Neural progenitor cell (in vitro differentiated cells): ENCODE measurements at regions not wholly inside any gene's neighbourhood (a gene's known extent, or its start where the extent isn't known, plus 50 kb on each side); places are given as distances from the start of the nearest gene placed in this dataset.
"Not testable (repeated sequence)": the region's sequence is repeated elsewhere in the genome, so short reads cannot be mapped to it uniquely, and the experiment has no call there.

ENCODE experiments used
- DNase-seq: peaks from one replicate; pipeline ENCODE4 v3.0.0-alpha.2; 2016; ENCODE audit warnings: low spot score
- H2AFZ ChIP-seq: fragments of 200-600 bp; sonication (generic); replicated peaks from 2 replicates; pipeline ENCODE4 v1.6.1; 2016; ENCODE audit warnings: antibody characterized with exemption
- H3F3A ChIP-seq: fragments of 200-600 bp; sonication (generic); 2 replicates; pipeline ENCODE4 v1.6.1; 2016; ENCODE audit warnings: antibody characterized with exemption, low read depth
- H3K27ac ChIP-seq: fragments of 200-600 bp; sonication (generic); 2 replicates; pipeline ENCODE4 v1.5.1; 2016; ENCODE audit warnings: mild to moderate bottlenecking
- H3K27me3 ChIP-seq: fragments of 200-600 bp; sonication (generic); 2 replicates; pipeline ENCODE4 v1.6.1; 2016; ENCODE audit warnings: mild to moderate bottlenecking, moderate library complexity
- H3K36me3 ChIP-seq: fragments of 200-600 bp; sonication (generic); 2 replicates; pipeline ENCODE4 v1.5.1; 2016
- H3K4me1 ChIP-seq: fragments of 200-600 bp; sonication (generic); 2 replicates; pipeline ENCODE4 v1.6.1; 2016; ENCODE audit warnings: mixed run types
- H3K4me2 ChIP-seq: fragments of 200-600 bp; sonication (generic); 2 replicates; pipeline ENCODE4 v1.6.1; 2016
- H3K4me3 ChIP-seq: fragments of 200-600 bp; sonication (generic); 2 replicates; pipeline ENCODE4 v1.5.1; 2016
- H3K79me2 ChIP-seq: fragments of 200-600 bp; sonication (generic); 2 replicates; pipeline ENCODE4 v1.6.1; 2016; ENCODE audit warnings: low read depth
- H3K9ac ChIP-seq: fragments of 200-600 bp; sonication (generic); 2 replicates; pipeline ENCODE4 v1.6.1; 2016
- H3K9me3 ChIP-seq: fragments of 200-600 bp; sonication (generic); 2 replicates; pipeline ENCODE4 v1.5.1; 2016; ENCODE audit warnings: low read depth
- H4K20me1 ChIP-seq: fragments of 200-600 bp; sonication (generic); 2 replicates; pipeline ENCODE4 v1.6.1; 2016; ENCODE audit warnings: low read depth
- H3K27ac Mint-ChIP-seq: 3 replicates; pipeline ENCODE4 v1.8.0; 2021; ENCODE audit warnings: mixed read lengths
- H3K27me3 Mint-ChIP-seq: 2 replicates; pipeline ENCODE4 v1.8.0; 2022; ENCODE audit warnings: low read depth, mild to moderate bottlenecking, inconsistent platforms, moderate library complexity, mixed read lengths; ENCODE audit not compliant: insufficient read depth
- H3K36me3 Mint-ChIP-seq: 3 replicates; pipeline ENCODE4 v1.8.0; 2021; ENCODE audit warnings: mixed read lengths
- H3K4me1 Mint-ChIP-seq: 3 replicates; pipeline ENCODE4 v1.8.0; 2021; ENCODE audit warnings: mixed read lengths
- H3K4me3 Mint-ChIP-seq: 3 replicates; pipeline ENCODE4 v1.8.0; 2021; ENCODE audit warnings: mild to moderate bottlenecking, moderate library complexity, mixed read lengths
- H3K9me3 Mint-ChIP-seq: 3 replicates; pipeline ENCODE4 v1.8.0; 2020; ENCODE audit warnings: mixed read lengths
- CTCF ChIP-seq: fragments of 200-600 bp; sonication (generic); IDR thresholded peaks from 2 replicates; pipeline ENCODE4 v1.5.1; 2017; ENCODE audit warnings: antibody characterized with exemption, mild to moderate bottlenecking
- EZH2 ChIP-seq: fragments of 200-600 bp; sonication (generic); IDR thresholded peaks from 2 replicates; pipeline ENCODE4 v1.6.1; 2017; ENCODE audit warnings: antibody characterized with exemption, mild to moderate bottlenecking, moderate library complexity
- EZH2phosphoT487 ChIP-seq: fragments of 200-600 bp; sonication (generic); IDR thresholded peaks from 2 replicates; pipeline ENCODE4 v1.6.1; 2017; ENCODE audit warnings: antibody characterized with exemption

DNA sequence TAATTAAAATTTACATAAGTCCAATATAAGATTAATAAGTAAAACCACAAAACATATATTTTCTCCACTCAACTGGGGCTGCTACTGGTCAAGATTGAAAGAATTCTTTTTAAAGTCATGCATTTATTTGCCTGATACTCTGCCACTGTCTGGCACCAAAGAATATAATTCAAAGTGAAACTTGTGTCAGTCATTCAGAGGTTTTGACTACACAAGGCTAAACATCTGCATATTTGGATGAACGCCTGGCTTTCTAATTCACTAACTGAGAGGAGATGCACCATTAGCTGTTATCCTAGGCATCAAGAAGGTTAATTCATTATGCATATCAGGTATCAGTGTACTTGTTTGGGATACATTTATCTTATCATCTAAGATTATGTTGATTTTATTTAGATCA is 598.5 kb downstream of the CENPC start:
- Mint-ChIP-seq H3K4me3 (no peak overlapping the region), H3K9me3 (peaks cover 3% of the 10 kb centered on the region), H3K36me3 (no peaks in the 10 kb centered on the region), H3K27me3 (no peaks in the 10 kb centered on the region), H3K27ac (no peak overlapping the region), H3K4me1 (peaks cover 16% of the 10 kb centered on the region)
- TF ChIP-seq EZH2 (no peak), EZH2phosphoT487 (no peak), CTCF (no peak)
- no peak overlapping the region for H3K9ac ChIP-seq
- no peaks in the 10 kb centered on the region for H4K20me1 ChIP-seq
- no peaks in the 10 kb centered on the region for H3K27me3 ChIP-seq
- DNase-seq: no peak
- H3K36me3 ChIP-seq: no peaks in the 10 kb centered on the region
- no peaks in the 10 kb centered on the region for H3K79me2 ChIP-seq
- H3K4me1 ChIP-seq: peaks cover 9% of the 10 kb centered on the region
- no peak overlapping the region for H3K27ac ChIP-seq
- no peaks in the 10 kb centered on the region for H3F3A ChIP-seq
- H3K4me2 ChIP-seq: no peak overlapping the region
- no peak overlapping the region for H2AFZ ChIP-seq
- H3K9me3 ChIP-seq: no peaks in the 10 kb centered on the region
- no peak overlapping the region for H3K4me3 ChIP-seq

DNA sequence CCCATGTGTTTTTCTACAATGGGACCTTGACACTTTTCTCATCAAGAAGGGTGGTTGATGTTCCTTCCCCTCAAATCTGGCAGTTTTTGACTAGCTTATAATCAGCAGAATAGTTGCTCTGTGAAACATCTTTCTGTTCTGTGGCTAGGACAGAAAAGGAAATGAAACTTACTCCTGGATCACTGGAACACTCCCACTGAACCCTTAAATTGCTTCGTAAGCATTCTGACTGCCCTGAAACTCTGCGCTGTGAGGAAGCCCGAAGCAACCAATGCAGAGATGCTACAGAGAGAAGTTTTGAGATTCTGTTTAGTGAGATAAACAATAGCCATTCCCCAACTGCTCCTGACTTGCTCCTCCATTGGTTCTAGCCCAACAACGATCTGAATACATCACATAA is 602.2 kb downstream of the CENPC start:
- H3K36me3 ChIP-seq: no peaks in the 10 kb centered on the region
- DNase-seq: no peak
- Mint-ChIP-seq H3K9me3 (peaks cover 2% of the 10 kb centered on the region), H3K36me3 (no peaks in the 10 kb centered on the region), H3K4me3 (no peak overlapping the region), H3K4me1 (no peaks in the 10 kb centered on the region), H3K27me3 (no peaks in the 10 kb centered on the region), H3K27ac (no peak overlapping the region)
- no peaks in the 10 kb centered on the region for H3K9me3 ChIP-seq
- H3K27ac ChIP-seq: no peak overlapping the region
- no peaks in the 10 kb centered on the region for H3K27me3 ChIP-seq
- no peak overlapping the region for H3K9ac ChIP-seq
- no peaks in the 10 kb centered on the region for H3F3A ChIP-seq
- no peaks in the 10 kb centered on the region for H3K4me1 ChIP-seq
- H3K4me3 ChIP-seq: no peak overlapping the region
- peak overlapping the region; percentile 71 for H2AFZ ChIP-seq
- no peaks in the 10 kb centered on the region for H4K20me1 ChIP-seq
- no peak for TF ChIP-seq EZH2
- TF ChIP-seq CTCF: no peak
- TF ChIP-seq EZH2phosphoT487: no peak
- H3K4me2 ChIP-seq: no peak overlapping the region
- H3K79me2 ChIP-seq: no peaks in the 10 kb centered on the region

- H3K79me2 ChIP-seq, H3K27ac Mint-ChIP-seq, H3K27me3 Mint-ChIP-seq, H3K27me3 ChIP-seq, H3K9me3 Mint-ChIP-seq, DNase-seq, H3K4me3 ChIP-seq, H3K4me3 Mint-ChIP-seq, H3K9me3 ChIP-seq, H3K4me1 Mint-ChIP-seq, H3K4me2 ChIP-seq, H3F3A ChIP-seq, H3K36me3 Mint-ChIP-seq, H3K9ac ChIP-seq, H2AFZ ChIP-seq, H3K27ac ChIP-seq, H3K36me3 ChIP-seq, H4K20me1 ChIP-seq: not testable (repeated sequence)
- H3K4me1 ChIP-seq: peaks cover 17% of the 10 kb centered on the region
Observed at GRCh38 chr4:66931981-66932380, 613.3 kb downstream of the CENPC start.

DNA sequence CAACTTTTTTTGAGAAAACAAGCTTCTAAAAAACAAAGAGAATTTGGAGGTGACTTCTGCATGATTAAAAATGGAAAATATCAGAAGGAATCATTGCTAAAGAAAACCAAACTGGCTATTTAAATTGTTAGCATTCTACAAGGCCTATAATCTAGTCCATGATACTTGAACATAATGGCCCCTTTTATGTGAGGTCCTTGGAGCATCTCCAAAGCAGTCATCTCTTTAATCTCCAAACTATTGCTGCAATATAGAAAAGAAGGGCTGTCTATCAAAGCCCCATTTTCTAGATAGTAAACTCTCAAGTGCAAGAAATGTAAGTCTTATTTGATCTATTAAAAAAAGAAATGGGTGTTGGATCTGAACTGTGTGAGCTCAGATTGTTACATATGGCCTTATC is 615.1 kb downstream of the CENPC start:
- H3K27me3 ChIP-seq: no peaks in the 10 kb centered on the region
- no peak overlapping the region for H3K27ac ChIP-seq
- no peak overlapping the region for H3K4me2 ChIP-seq
- no peak overlapping the region for H3K9ac ChIP-seq
- H3K4me3 Mint-ChIP-seq: no peak overlapping the region
- H3K36me3 Mint-ChIP-seq: no peaks in the 10 kb centered on the region
- H3K27me3 Mint-ChIP-seq: no peaks in the 10 kb centered on the region
- H3K79me2 ChIP-seq: no peaks in the 10 kb centered on the region
- H2AFZ ChIP-seq: no peak overlapping the region
- peaks cover 5% of the 10 kb centered on the region for H3F3A ChIP-seq
- TF ChIP-seq EZH2 (no peak), CTCF (no peak)
- no peak overlapping the region for H3K27ac Mint-ChIP-seq
- no peaks in the 10 kb centered on the region for H3K36me3 ChIP-seq
- peaks cover 18% of the 10 kb centered on the region for H3K4me1 ChIP-seq
- DNase-seq: no peak
- H3K9me3 Mint-ChIP-seq: no peaks in the 10 kb centered on the region
- peaks cover 7% of the 10 kb centered on the region for H3K4me1 Mint-ChIP-seq
- no peak overlapping the region for H3K4me3 ChIP-seq
- no peaks in the 10 kb centered on the region for H3K9me3 ChIP-seq
- H4K20me1 ChIP-seq: no peaks in the 10 kb centered on the region
